ENCODE measurements at regions not wholly inside any gene's neighbourhood (a gene's known extent, or its start where the extent isn't known, plus 50 kb on each side); places are given as distances from the start of the nearest gene placed in this dataset.

GRCh38 chr2:58497168-58497567, 256.0 kb upstream of the FANCL start:
- no peaks in the 10 kb centered on the region for H3F3A ChIP-seq (ENCODE audit: insufficient read depth)
- H3K27me3 ChIP-seq (replicated peaks; ENCODE audit: insufficient read depth): no peaks in the 10 kb centered on the region
- WGBS, 2 experiments (ENCODE audit: low coverage in 1 of 2, low lambda C conversion rate in 2 of 2, missing lambda C conversion rate in 2 of 2): 23 to 32% methylated on average over 3 of the region's 3 CpGs
- no peak for TF ChIP-seq EZH2phosphoT487 (IDR thresholded peaks at IDR 0.05; ENCODE audit: insufficient read depth, low read depth)
- TF ChIP-seq EZH2 (IDR thresholded peaks at IDR 0.05; ENCODE audit: insufficient read depth, poor library complexity, severe bottlenecking): no peak
- in situ Hi-C loops (cut with MboI): no loop called here
- H3K4me1 ChIP-seq (ENCODE audit: insufficient read depth): no peaks in the 10 kb centered on the region
- no peak overlapping the region for H3K4me3 ChIP-seq
- H3K36me3 ChIP-seq (ENCODE audit: low read depth): no peaks in the 10 kb centered on the region
- H2AFZ ChIP-seq: no peak overlapping the region; the same call in 1 of the 2 replicates
- no peaks in the 10 kb centered on the region for H3K9me3 ChIP-seq (ENCODE audit: low read depth)
- H3K27ac ChIP-seq: no peak overlapping the region
- no peaks in the 10 kb centered on the region for H4K20me1 ChIP-seq (ENCODE audit: insufficient read depth)
- H3K4me2 ChIP-seq (ENCODE audit: unreplicated experiment): no peak overlapping the region
- no peaks in the 10 kb centered on the region for H3K9me2 ChIP-seq (ENCODE audit: insufficient read depth)
- no peaks in the 10 kb centered on the region for H3K79me2 ChIP-seq (ENCODE audit: insufficient read depth)
- no peak overlapping the region for H3K9ac ChIP-seq
- peak; percentile 68 for DNase-seq

GRCh38 chr2:58495806-58496205, 254.7 kb upstream of the FANCL start:
- H3K9me3 ChIP-seq (ENCODE audit: low read depth): no peaks in the 10 kb centered on the region
- H3K79me2 ChIP-seq (ENCODE audit: insufficient read depth): no peaks in the 10 kb centered on the region
- H2AFZ ChIP-seq: no peak overlapping the region
- no peak overlapping the region for H3K4me2 ChIP-seq (ENCODE audit: unreplicated experiment)
- no peaks in the 10 kb centered on the region for H3K36me3 ChIP-seq (ENCODE audit: low read depth)
- TF ChIP-seq EZH2phosphoT487 (IDR thresholded peaks at IDR 0.05; ENCODE audit: insufficient read depth, low read depth) (no peak), EZH2 (IDR thresholded peaks at IDR 0.05; ENCODE audit: insufficient read depth, poor library complexity, severe bottlenecking) (no peak)
- no peaks in the 10 kb centered on the region for H3K9me2 ChIP-seq (ENCODE audit: insufficient read depth)
- no peaks in the 10 kb centered on the region for H3K27me3 ChIP-seq (replicated peaks; ENCODE audit: insufficient read depth)
- H3K27ac ChIP-seq: no peak overlapping the region
- H3F3A ChIP-seq (ENCODE audit: insufficient read depth): no peaks in the 10 kb centered on the region
- no peak for DNase-seq
- no peak overlapping the region for H3K4me3 ChIP-seq
- no peak overlapping the region for H3K9ac ChIP-seq
- in situ Hi-C loops (cut with MboI): no loop called here
- H4K20me1 ChIP-seq (ENCODE audit: insufficient read depth): no peaks in the 10 kb centered on the region
- no peaks in the 10 kb centered on the region for H3K4me1 ChIP-seq (ENCODE audit: insufficient read depth)
- WGBS, 2 experiments (ENCODE audit: low coverage in 1 of 2, low lambda C conversion rate in 2 of 2, missing lambda C conversion rate in 2 of 2): 64 to 74% methylated on average over 1 of the region's 1 CpG

- Histone ChIP-seq H3K36me3 (ENCODE audit: low read depth) (no peaks in the 10 kb centered on the region), H3K79me2 (ENCODE audit: insufficient read depth) (no peaks in the 10 kb centered on the region), H3F3A (ENCODE audit: insufficient read depth) (no peaks in the 10 kb centered on the region), H3K4me1 (ENCODE audit: insufficient read depth) (no peaks in the 10 kb centered on the region), H2AFZ (no peak overlapping the region), H3K4me2 (ENCODE audit: unreplicated experiment) (no peak overlapping the region), H3K9me3 (ENCODE audit: low read depth) (no peaks in the 10 kb centered on the region), H3K27me3 (replicated peaks; ENCODE audit: insufficient read depth) (no peaks in the 10 kb centered on the region), H3K9ac (no peak overlapping the region), H3K9me2 (ENCODE audit: insufficient read depth) (no peaks in the 10 kb centered on the region), H3K4me3 (no peak overlapping the region), H3K27ac (no peak overlapping the region), H4K20me1 (ENCODE audit: insufficient read depth) (no peaks in the 10 kb centered on the region)
- DNase-seq: no peak
- no peak for TF ChIP-seq EZH2phosphoT487 (IDR thresholded peaks at IDR 0.05; ENCODE audit: insufficient read depth, low read depth)
- WGBS, 2 experiments (ENCODE audit: low coverage in 1 of 2, low lambda C conversion rate in 2 of 2, missing lambda C conversion rate in 2 of 2): 90 to 93% methylated on average over 10 of the region's 10 CpGs
- in situ Hi-C loops (cut with MboI): no loop called here
Observed at GRCh38 chr2:58494071-58494501, 253.0 kb upstream of the FANCL start.

- Histone ChIP-seq H3K79me2 (ENCODE audit: insufficient read depth) (no peaks in the 10 kb centered on the region), H3K9me3 (ENCODE audit: low read depth) (no peaks in the 10 kb centered on the region), H3K4me2 (ENCODE audit: unreplicated experiment) (peak overlapping the region; percentile 41), H3K4me1 (ENCODE audit: insufficient read depth) (peaks cover 32% of the 10 kb centered on the region), H2AFZ (no peak overlapping the region), H3K27ac (peak overlapping the region; percentile 20; the same call in 1 of the 2 replicates), H3K36me3 (ENCODE audit: low read depth) (no peaks in the 10 kb centered on the region), H3K9me2 (ENCODE audit: insufficient read depth) (no peaks in the 10 kb centered on the region), H3K9ac (no peak overlapping the region), H3K27me3 (replicated peaks; ENCODE audit: insufficient read depth) (no peaks in the 10 kb centered on the region), H3K4me3 (peak overlapping the region; percentile 25; the same call in 1 of the 2 replicates), H3F3A (ENCODE audit: insufficient read depth) (peaks cover 34% of the 10 kb centered on the region), H4K20me1 (ENCODE audit: insufficient read depth) (no peaks in the 10 kb centered on the region)
- WGBS, 2 experiments (ENCODE audit: low coverage in 1 of 2, low lambda C conversion rate in 2 of 2, missing lambda C conversion rate in 2 of 2): 55 to 58% methylated on average over 4 of the region's 4 CpGs
- no peak for DNase-seq
- TF ChIP-seq EZH2phosphoT487 (IDR thresholded peaks at IDR 0.05; ENCODE audit: insufficient read depth, low read depth) (no peak), EZH2 (IDR thresholded peaks at IDR 0.05; ENCODE audit: insufficient read depth, poor library complexity, severe bottlenecking) (no peak)
- in situ Hi-C loops (cut with MboI): no loop called here
Observed at GRCh38 chr2:58484629-58485028, 243.5 kb upstream of the FANCL start.

GRCh38 chr2:58484221-58484620, 243.1 kb upstream of the FANCL start:
- Histone ChIP-seq H3K36me3 (ENCODE audit: low read depth) (no peaks in the 10 kb centered on the region), H3K79me2 (ENCODE audit: insufficient read depth) (no peaks in the 10 kb centered on the region), H4K20me1 (ENCODE audit: insufficient read depth) (no peaks in the 10 kb centered on the region), H3K4me2 (ENCODE audit: unreplicated experiment) (peak overlapping the region; percentile 41), H3K4me1 (ENCODE audit: insufficient read depth) (peaks cover 32% of the 10 kb centered on the region), H3K4me3 (peak overlapping the region; percentile 25; the same call in 1 of the 2 replicates), H2AFZ (no peak overlapping the region), H3K9me3 (ENCODE audit: low read depth) (no peaks in the 10 kb centered on the region), H3K27me3 (replicated peaks; ENCODE audit: insufficient read depth) (no peaks in the 10 kb centered on the region), H3K9ac (no peak overlapping the region), H3K9me2 (ENCODE audit: insufficient read depth) (no peaks in the 10 kb centered on the region), H3K27ac (peak overlapping the region; percentile 20; the same call in 1 of the 2 replicates), H3F3A (ENCODE audit: insufficient read depth) (peaks cover 34% of the 10 kb centered on the region)
- in situ Hi-C loops (cut with MboI): no loop called here
- 0% methylated on average over 1 of the region's 1 CpG for WGBS, 2 experiments (ENCODE audit: low coverage in 1 of 2, low lambda C conversion rate in 2 of 2, missing lambda C conversion rate in 2 of 2)
- TF ChIP-seq EZH2phosphoT487 (IDR thresholded peaks at IDR 0.05; ENCODE audit: insufficient read depth, low read depth) (0 out of 2 replicates have a peak, but pooled peaks have one; percentile 34), EZH2 (IDR thresholded peaks at IDR 0.05; ENCODE audit: insufficient read depth, poor library complexity, severe bottlenecking) (no peak)
- DNase-seq: peak; percentile 86

All from GM23248 (cell line).